ENCODE measurements at regions not wholly inside any gene's neighbourhood (a gene's known extent, or its start where the extent isn't known, plus 50 kb on each side); places are given as distances from the start of the nearest gene placed in this dataset.

DNA sequence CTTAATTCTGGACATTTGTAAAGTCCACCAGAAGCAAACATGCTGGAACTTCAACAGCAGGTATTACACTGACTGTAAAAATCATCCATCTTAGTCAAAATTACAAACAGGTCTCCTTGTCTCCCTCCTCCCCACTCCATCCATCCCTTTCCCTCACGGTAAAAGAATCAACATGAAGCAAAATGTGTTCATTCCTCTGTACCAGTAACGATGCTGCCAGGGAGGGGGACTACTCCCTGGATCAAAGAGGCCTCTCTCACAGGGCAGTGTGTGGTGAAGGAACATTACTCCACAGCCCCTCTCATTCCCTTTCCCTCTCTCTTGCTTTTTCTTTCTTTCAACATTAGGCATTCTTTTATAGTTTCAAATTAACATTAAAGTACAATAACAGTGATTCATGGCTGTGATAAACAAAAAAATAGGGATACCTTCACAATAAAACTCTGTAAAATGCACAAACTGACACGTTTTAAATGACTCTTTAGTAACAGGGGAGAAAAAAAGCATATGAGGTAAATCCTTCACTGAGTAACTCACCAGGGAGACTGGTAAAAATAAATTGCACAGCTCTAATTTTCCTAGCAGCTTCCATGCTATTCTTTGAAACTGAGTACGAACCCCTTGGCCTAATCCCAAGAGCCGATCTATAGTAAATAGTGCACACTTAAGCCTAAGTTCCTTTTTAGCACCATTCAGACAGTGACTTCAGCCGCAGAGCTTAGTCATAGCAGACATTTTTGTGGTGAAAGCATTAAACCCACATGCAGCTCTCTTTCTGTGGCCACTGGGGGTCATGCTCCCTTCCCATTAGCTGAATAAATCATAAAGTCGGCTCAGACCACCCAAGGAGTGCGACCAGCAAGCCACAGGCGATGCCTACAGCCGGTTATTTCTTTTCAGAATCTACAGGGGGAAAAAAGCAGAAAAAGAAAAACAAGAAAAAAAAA, 215.6 kb upstream of the GYPA start:
- peak; percentile 49 for DNase-seq (ENCODE audit: extremely low read depth, insufficient read length)
- Histone ChIP-seq H3K27me3 (replicated peaks; ENCODE audit: control insufficient read depth, insufficient read depth, low read length) (no peaks in the 10 kb centered on the region; the same call in 1 of the 2 replicates), H3K36me3 (ENCODE audit: control insufficient read depth, insufficient read depth, low read length) (no peaks in the 10 kb centered on the region), H3K4me3 (replicated peaks; ENCODE audit: low read depth, low read length) (no peak overlapping the region)
- TF ChIP-seq, protein P1, sequence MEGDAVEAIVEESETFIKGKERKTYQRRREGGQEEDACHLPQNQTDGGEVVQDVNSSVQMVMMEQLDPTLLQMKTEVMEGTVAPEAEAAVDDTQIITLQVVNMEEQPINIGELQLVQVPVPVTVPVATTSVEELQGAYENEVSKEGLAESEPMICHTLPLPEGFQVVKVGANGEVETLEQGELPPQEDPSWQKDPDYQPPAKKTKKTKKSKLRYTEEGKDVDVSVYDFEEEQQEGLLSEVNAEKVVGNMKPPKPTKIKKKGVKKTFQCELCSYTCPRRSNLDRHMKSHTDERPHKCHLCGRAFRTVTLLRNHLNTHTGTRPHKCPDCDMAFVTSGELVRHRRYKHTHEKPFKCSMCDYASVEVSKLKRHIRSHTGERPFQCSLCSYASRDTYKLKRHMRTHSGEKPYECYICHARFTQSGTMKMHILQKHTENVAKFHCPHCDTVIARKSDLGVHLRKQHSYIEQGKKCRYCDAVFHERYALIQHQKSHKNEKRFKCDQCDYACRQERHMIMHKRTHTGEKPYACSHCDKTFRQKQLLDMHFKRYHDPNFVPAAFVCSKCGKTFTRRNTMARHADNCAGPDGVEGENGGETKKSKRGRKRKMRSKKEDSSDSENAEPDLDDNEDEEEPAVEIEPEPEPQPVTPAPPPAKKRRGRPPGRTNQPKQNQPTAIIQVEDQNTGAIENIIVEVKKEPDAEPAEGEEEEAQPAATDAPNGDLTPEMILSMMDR (IDR thresholded peaks at IDR 0.05; ENCODE audit: insufficient read depth, low read length, poor library complexity, severe bottlenecking) = no peak

DNA sequence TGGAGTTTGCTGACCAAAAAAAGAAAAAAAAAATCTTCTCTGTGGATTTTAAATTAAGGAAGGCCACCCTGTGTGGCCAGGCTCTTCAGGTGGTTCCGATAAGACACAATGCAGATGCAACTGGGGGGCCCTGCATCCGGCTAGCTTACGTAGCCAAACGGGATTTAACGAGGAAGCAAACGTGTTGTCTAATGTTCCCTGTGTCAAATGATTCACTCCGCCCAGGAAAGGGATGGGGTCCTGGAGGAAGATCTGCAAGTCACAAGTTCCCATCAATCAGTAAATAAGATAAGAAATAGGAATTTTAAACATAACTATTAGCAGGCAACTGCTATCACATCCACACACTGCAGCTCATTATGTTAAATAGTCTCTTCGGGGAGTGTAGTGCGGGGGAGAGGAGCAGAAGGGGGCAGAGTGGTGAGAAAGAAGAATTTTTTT, 216.4 kb upstream of the GYPA start:
- TF ChIP-seq, protein P1 (IDR thresholded peaks at IDR 0.05; ENCODE audit: insufficient read depth, low read length, poor library complexity, severe bottlenecking) = no peak
- Histone ChIP-seq H3K27me3 (replicated peaks; ENCODE audit: control insufficient read depth, insufficient read depth, low read length) (no peaks in the 10 kb centered on the region; the same call in 1 of the 2 replicates), H3K4me3 (replicated peaks; ENCODE audit: low read depth, low read length) (no peak overlapping the region), H3K36me3 (ENCODE audit: control insufficient read depth, insufficient read depth, low read length) (no peaks in the 10 kb centered on the region)
- no peak for DNase-seq (ENCODE audit: extremely low read depth, insufficient read length)

DNA sequence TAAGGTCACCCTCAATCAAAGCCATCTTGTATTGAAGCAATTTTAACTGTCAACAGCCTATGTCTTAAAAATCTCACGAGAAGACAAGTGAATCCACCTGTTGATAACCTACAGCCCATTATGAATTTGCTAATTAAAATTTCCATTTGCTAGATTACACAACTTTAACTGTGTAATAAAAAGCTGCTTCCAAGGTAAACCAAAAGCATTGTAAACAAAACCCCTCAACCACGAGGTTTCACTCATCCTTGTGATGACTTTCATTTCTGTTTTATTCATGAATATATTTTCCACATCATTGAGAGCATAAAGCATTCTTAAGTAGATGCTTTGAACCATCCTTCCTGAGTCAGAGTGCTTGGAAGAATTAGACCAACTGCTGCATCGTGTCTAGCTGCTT, 217.5 kb upstream of the GYPA start:
- peak; percentile 9 for DNase-seq (ENCODE audit: extremely low read depth, insufficient read length)
- TF ChIP-seq, protein P1 (IDR thresholded peaks at IDR 0.05; ENCODE audit: insufficient read depth, low read length, poor library complexity, severe bottlenecking) = no peak
- no peaks in the 10 kb centered on the region; the same call in 1 of the 2 replicates for H3K27me3 ChIP-seq (replicated peaks; ENCODE audit: control insufficient read depth, insufficient read depth, low read length)
- H3K4me3 ChIP-seq (replicated peaks; ENCODE audit: low read depth, low read length) = no peak overlapping the region
- no peaks in the 10 kb centered on the region for H3K36me3 ChIP-seq (ENCODE audit: control insufficient read depth, insufficient read depth, low read length)

DNA sequence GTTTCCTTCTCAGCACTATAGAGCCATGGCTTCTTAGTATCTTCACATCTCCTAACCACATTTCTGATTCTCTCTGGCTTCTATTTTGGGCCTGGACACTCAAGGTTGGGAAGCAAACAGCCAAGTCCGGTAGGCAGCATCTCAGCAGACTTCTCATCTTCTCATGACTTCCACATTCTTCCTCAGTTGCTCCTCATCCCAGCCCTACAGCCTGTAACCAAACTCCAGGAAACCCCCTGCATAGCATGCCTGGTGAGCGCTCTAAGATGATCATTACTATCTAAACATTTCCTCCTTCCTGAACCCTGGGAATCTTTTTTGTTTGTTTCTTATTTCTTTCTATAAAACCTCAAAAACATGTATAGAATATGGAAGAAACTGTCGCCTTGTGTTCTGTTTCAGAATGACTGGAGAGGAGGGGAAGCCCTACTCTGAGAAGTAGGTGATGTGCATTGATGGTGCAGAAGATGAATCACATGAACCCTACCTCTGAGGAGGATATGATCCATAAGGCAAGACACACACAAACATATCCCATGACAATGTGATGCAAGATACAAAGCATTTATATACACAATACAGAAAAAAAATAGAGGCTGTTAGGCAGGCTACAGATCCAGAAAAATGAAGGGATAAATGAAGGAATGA, 219.8 kb upstream of the GYPA start:
- no peak overlapping the region for H3K4me3 ChIP-seq (replicated peaks; ENCODE audit: low read depth, low read length)
- TF ChIP-seq, protein P1 (IDR thresholded peaks at IDR 0.05; ENCODE audit: insufficient read depth, low read length, poor library complexity, severe bottlenecking) = no peak
- no peaks in the 10 kb centered on the region; the same call in 1 of the 2 replicates for H3K27me3 ChIP-seq (replicated peaks; ENCODE audit: control insufficient read depth, insufficient read depth, low read length)
- DNase-seq (ENCODE audit: extremely low read depth, insufficient read length) = no peak
- no peaks in the 10 kb centered on the region for H3K36me3 ChIP-seq (ENCODE audit: control insufficient read depth, insufficient read depth, low read length)

DNA sequence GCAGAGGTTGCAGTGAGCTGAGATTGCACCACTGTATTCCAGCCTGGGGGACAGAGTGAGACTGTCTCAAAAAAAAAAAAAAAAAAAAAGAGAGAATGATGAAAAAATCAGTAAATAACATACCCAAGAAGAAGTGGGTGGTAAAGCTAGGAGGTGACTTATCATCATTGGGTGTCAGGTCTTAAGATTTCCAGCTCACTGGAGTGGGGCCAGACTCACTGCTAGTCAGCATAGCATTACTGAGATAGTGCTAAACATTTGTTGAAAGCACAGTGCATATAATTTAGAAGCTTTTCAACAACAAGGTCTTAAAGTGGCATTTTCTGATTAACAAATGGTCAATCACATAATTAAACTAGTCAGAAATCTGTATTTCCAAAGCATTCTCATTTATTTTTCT, 221.8 kb upstream of the GYPA start:
- no peak overlapping the region for H3K4me3 ChIP-seq (replicated peaks; ENCODE audit: low read depth, low read length)
- TF ChIP-seq, protein P1 (IDR thresholded peaks at IDR 0.05; ENCODE audit: insufficient read depth, low read length, poor library complexity, severe bottlenecking) = no peak
- H3K27me3 ChIP-seq (replicated peaks; ENCODE audit: control insufficient read depth, insufficient read depth, low read length) = no peaks in the 10 kb centered on the region; the same call in 1 of the 2 replicates
- DNase-seq (ENCODE audit: extremely low read depth, insufficient read length) = no peak
- no peaks in the 10 kb centered on the region for H3K36me3 ChIP-seq (ENCODE audit: control insufficient read depth, insufficient read depth, low read length)

All from GM06990 (cell line).